Neural progenitor cell (in vitro differentiated cells): ENCODE measurements at regions not wholly inside any gene's neighbourhood (a gene's known extent, or its start where the extent isn't known, plus 50 kb on each side); places are given as distances from the start of the nearest gene placed in this dataset.

Source experiments
- EZH2 ChIP-seq: fragments of 200-600 bp; sonication (generic); IDR thresholded peaks from 2 replicates; pipeline ENCODE4 v1.6.1; 2017; ENCODE audit warnings: antibody characterized with exemption, mild to moderate bottlenecking, moderate library complexity
- EZH2phosphoT487 ChIP-seq: fragments of 200-600 bp; sonication (generic); IDR thresholded peaks from 2 replicates; pipeline ENCODE4 v1.6.1; 2017; ENCODE audit warnings: antibody characterized with exemption
- TF ChIP-seq, protein P1 (sequence below): fragments of 200-600 bp; sonication (generic); IDR thresholded peaks from 2 replicates; pipeline ENCODE4 v1.5.1; 2017; ENCODE audit warnings: antibody characterized with exemption, mild to moderate bottlenecking

DNA sequence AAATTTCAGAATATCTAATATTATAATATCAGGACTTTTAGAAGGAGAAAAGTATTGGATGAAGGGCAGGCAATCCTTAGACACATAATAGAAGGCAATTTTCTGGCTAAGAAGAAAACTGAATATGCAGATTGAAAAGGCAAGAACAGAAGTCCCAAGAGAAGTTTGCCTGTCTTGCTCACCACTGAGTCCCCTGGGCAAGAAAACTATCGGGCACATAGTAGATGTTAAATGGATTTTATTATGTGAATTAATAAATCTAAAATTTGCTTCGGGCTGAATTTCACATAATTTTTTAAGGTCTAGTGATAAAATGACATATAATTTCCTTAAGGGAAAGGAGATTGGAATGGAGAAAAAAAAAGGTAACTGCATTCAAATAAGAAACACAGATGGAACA, 380.9 kb upstream of the GRM3 start:
- TF ChIP-seq, protein P1, sequence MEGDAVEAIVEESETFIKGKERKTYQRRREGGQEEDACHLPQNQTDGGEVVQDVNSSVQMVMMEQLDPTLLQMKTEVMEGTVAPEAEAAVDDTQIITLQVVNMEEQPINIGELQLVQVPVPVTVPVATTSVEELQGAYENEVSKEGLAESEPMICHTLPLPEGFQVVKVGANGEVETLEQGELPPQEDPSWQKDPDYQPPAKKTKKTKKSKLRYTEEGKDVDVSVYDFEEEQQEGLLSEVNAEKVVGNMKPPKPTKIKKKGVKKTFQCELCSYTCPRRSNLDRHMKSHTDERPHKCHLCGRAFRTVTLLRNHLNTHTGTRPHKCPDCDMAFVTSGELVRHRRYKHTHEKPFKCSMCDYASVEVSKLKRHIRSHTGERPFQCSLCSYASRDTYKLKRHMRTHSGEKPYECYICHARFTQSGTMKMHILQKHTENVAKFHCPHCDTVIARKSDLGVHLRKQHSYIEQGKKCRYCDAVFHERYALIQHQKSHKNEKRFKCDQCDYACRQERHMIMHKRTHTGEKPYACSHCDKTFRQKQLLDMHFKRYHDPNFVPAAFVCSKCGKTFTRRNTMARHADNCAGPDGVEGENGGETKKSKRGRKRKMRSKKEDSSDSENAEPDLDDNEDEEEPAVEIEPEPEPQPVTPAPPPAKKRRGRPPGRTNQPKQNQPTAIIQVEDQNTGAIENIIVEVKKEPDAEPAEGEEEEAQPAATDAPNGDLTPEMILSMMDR, result no peak
- no peak for TF ChIP-seq EZH2
- no peak for TF ChIP-seq EZH2phosphoT487
